Retinal pigment epithelial cell (primary cell): ENCODE measurements at regions not wholly inside any gene's neighbourhood (a gene's known extent, or its start where the extent isn't known, plus 50 kb on each side); places are given as distances from the start of the nearest gene placed in this dataset.

Source experiments
- DNase-seq: peaks from one replicate; pipeline ENCODE4 v3.0.0-alpha.2; 2010; ENCODE audit warnings: low read depth
- H3K4me3 ChIP-seq: 2 replicates; pipeline ENCODE4 v1.5.1; 2011; ENCODE audit warnings: mild to moderate bottlenecking, low read length, control low read depth, moderate library complexity
- TF ChIP-seq, protein P1 (sequence below): conservative IDR thresholded peaks from 2 replicates; pipeline ENCODE4 v1.5.1; 2011; ENCODE audit warnings: low read depth, low read length, control low read depth, inconsistent platforms

DNA sequence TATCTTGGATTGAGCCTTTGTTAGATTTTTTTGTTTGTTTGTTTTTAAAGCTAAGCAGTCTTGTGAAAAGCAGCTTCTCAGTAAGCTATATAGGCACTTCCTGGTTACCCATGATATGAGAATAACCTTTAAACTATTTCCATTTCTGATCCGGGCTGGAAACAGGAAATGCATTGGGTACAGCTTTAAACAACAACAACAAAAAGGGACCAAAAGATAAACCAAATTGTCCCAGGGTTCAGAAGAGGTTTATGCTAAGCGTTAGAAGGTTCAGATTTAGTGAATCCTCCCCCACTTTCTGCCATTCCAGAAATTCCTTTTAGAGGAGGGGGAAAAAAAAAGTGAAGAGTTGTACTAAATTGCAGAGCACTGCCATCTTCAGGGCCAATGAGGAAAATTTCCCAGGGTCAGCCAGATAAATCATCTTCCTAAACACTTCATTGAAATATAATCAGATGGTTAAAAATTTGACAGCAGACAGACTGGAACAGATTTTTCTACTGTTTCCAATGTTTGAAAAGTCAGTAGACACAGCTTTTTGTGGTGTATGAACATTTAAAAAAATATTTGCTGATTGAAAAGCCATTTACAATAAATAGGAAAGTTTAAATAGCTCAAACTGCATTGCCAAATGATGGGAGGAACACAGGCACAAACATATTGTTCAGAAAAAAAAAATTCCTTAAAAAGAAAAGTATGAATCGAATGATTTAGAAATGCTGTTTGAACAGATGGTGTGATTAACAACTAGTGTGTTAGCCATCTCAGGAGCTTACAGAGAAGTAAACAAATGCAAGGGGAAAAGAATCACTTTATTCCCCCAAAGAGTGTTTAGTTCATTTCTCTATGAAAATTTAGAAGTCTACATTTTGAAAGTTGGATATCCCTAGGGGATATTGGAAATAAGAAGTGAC, 189.9 kb upstream of the TANK start:
- no peak overlapping the region for H3K4me3 ChIP-seq
- peak; percentile 71 for DNase-seq
- TF ChIP-seq, protein P1, sequence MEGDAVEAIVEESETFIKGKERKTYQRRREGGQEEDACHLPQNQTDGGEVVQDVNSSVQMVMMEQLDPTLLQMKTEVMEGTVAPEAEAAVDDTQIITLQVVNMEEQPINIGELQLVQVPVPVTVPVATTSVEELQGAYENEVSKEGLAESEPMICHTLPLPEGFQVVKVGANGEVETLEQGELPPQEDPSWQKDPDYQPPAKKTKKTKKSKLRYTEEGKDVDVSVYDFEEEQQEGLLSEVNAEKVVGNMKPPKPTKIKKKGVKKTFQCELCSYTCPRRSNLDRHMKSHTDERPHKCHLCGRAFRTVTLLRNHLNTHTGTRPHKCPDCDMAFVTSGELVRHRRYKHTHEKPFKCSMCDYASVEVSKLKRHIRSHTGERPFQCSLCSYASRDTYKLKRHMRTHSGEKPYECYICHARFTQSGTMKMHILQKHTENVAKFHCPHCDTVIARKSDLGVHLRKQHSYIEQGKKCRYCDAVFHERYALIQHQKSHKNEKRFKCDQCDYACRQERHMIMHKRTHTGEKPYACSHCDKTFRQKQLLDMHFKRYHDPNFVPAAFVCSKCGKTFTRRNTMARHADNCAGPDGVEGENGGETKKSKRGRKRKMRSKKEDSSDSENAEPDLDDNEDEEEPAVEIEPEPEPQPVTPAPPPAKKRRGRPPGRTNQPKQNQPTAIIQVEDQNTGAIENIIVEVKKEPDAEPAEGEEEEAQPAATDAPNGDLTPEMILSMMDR: peak; percentile 77

DNA sequence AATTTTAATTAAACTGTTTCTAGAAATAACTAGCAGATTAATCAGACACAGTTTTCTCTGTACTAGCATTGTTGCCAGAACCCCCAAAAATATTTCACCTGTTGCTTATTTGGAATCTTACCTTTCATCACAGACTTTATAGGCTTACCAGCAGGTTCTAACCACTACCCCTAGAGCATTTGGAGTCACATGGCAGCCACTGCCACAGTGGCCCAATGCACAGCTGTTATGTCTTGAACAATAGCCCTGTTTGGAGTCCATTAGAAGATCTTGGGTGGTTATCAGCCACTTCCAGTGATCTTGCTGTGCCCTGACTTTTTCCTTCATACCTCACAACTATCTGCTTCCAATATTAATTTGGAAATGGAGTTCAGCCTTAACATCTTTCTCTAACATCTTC, 186.2 kb upstream of the TANK start:
- DNase-seq: no peak
- TF ChIP-seq, protein P1: no peak
- no peak overlapping the region for H3K4me3 ChIP-seq

DNA sequence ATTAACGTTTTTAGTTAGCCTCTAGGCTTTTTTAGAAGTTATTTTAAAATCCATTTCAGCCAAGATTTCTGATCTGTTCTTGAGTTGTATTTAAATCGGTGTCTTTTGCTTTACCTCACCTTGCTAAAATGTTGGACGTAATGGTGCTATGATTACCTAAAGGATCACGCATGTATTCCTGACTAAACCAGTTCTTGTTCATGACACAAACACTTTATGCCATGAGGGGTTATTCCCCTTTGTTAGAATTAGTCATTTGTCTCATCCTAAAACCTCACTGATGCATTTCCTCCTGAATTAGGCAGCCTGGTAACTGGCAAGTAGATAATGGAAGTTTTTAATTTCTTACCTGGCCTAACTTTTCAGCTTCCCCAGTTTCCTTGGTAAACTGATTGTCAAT, 185.4 kb upstream of the TANK start:
- H3K4me3 ChIP-seq: no peak overlapping the region
- TF ChIP-seq, protein P1: no peak
- no peak for DNase-seq

DNA sequence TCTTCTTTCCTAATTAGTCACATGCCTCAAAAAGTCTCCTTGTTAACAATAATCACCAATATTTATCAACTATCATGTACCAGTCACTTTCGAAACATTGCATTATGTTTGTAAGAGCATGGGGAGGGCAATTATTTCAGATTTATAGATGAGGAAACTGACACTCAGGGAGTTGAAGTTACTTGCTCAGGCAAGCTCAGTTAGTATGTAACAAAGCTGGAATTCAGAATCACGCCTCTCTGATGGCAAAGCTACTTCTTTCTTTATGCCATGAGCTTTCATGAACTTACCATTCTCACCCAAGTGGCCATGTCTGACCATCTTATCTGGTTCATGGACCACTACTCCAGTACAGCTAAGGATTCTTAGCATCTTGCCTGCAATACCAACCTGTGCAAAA, 183.4 kb upstream of the TANK start:
- H3K4me3 ChIP-seq: no peak overlapping the region
- TF ChIP-seq, protein P1: no peak

DNA sequence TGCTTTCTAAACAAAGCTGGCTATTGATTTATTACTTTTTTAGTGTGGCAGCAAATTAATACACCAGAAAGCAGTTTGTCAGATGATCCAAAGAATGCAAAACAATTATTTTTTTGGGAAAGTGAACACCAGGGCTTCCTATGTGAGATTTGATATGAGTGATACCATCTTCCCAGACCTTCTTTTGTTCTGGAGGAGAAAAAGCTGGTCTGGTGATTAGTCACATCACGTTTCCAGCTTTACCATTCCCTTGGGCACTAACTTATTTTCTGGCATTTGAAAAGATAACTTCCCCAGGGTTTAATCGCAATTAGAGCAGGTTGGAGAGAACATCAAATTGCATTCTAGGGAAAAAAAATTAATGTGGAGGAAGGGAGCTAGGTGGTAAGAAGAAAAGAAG, 182.9 kb upstream of the TANK start:
- DNase-seq: no peak
- H3K4me3 ChIP-seq: no peak overlapping the region
- TF ChIP-seq, protein P1: no peak

More for the DNA sequence above, 183.4 kb upstream of the TANK start:
- DNase-seq: no peak

DNA sequence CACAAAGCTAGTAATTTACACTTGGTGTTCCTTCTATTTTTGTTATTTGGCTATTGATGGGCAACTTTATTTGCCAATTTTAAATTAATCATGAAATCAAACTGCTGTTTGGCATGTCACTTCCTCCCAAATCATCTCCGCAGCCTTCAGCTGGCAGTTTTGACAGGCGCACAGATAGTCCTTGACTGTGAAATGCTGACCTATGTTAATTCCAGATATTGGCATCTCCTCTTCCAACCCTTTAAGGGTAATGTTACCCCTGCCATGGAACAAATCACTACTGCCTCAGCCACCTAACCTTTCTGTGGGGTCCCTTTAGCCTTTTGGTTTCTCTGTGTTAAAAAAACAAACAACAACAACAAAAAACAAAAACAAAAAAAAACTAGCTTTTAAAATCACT, 182.4 kb upstream of the TANK start:
- no peak for DNase-seq
- no peak overlapping the region for H3K4me3 ChIP-seq
- TF ChIP-seq, protein P1: no peak
